Keratinocyte (primary cell): ENCODE measurements at regions not wholly inside any gene's neighbourhood (a gene's known extent, or its start where the extent isn't known, plus 50 kb on each side); places are given as distances from the start of the nearest gene placed in this dataset.
A peak's percentile ranks its signal among the peaks of the same experiment; 100 is the strongest.

ENCODE experiments used
- DNase-seq: peaks from one replicate; pipeline ENCODE4 v3.0.0-alpha.2; 2011; ENCODE audit warnings: low read depth, missing footprints, low spot score
- FAIRE-seq: peaks from 2 replicates; lab custom pipeline; 2011; peaks lifted over from hg19 to GRCh38; lab: Jason Lieb, UNC
- H2AFZ ChIP-seq: 2 replicates; pipeline ENCODE4 v1.6.0; 2012; ENCODE audit warnings: low read length, control low read depth, inconsistent platforms; ENCODE audit not compliant: control insufficient read depth
- H3K27ac ChIP-seq: 2 replicates; pipeline ENCODE4 v1.5.1; 2011; ENCODE audit warnings: low read length; ENCODE audit not compliant: control insufficient read depth, insufficient read depth
- H3K27me3 ChIP-seq: 3 replicates; pipeline ENCODE4 v1.6.0; 2011; ENCODE audit warnings: low read length; ENCODE audit not compliant: control insufficient read depth, insufficient read depth; ENCODE audit errors: extremely low read depth
- H3K36me3 ChIP-seq, 2 experiments: 2 replicates in 1 of 2; 3 replicates in 1 of 2; pipeline ENCODE4 v1.5.1; 2011; ENCODE audit warnings: low read length in 2 of 2, mild to moderate bottlenecking in 1 of 2; ENCODE audit not compliant: control insufficient read depth in 2 of 2, insufficient read depth in 2 of 2; ENCODE audit errors: extremely low read depth in 1 of 2
- H3K4me1 ChIP-seq: 3 replicates; pipeline ENCODE4 v1.5.1; 2011; ENCODE audit warnings: low read length; ENCODE audit not compliant: control insufficient read depth, insufficient read depth; ENCODE audit errors: extremely low read depth
- H3K4me2 ChIP-seq: 3 replicates; pipeline ENCODE4 v1.6.0; 2011; ENCODE audit warnings: low read depth, low read length; ENCODE audit not compliant: control insufficient read depth, insufficient read depth; ENCODE audit errors: extremely low read depth
- H3K4me3 ChIP-seq, 3 experiments: fragments of 200-600 bp in 1 of 3; sonication (generic) in 1 of 3; 2 replicates in 2 of 3; 3 replicates in 1 of 3; pipeline ENCODE4 v1.5.1; 2011 to 2016; ENCODE audit warnings: low read length in 3 of 3, mild to moderate bottlenecking in 3 of 3, control low read depth in 2 of 3, inconsistent platforms in 1 of 3, low read depth in 1 of 3, mixed read lengths in 1 of 3, mixed run types in 1 of 3, moderate library complexity in 1 of 3; ENCODE audit not compliant: control insufficient read depth in 2 of 3, insufficient read depth in 2 of 3; ENCODE audit errors: extremely low read depth in 1 of 3
- H3K79me2 ChIP-seq: 2 replicates; pipeline ENCODE4 v1.6.0; 2012; ENCODE audit warnings: low read length; ENCODE audit not compliant: control insufficient read depth, insufficient read depth
- H3K9ac ChIP-seq: 3 replicates; pipeline ENCODE4 v1.6.0; 2011; ENCODE audit warnings: low read length; ENCODE audit not compliant: control insufficient read depth, insufficient read depth; ENCODE audit errors: extremely low read depth
- H3K9me1 ChIP-seq: 3 replicates; pipeline ENCODE4 v1.6.0; 2011; ENCODE audit warnings: low read length; ENCODE audit not compliant: control insufficient read depth, insufficient read depth; ENCODE audit errors: extremely low read depth
- H3K9me3 ChIP-seq: 2 replicates; pipeline ENCODE4 v1.5.1; 2012; ENCODE audit warnings: low read depth, low read length; ENCODE audit not compliant: control insufficient read depth
- H4K20me1 ChIP-seq: 3 replicates; pipeline ENCODE4 v1.6.0; 2011; ENCODE audit warnings: low read length; ENCODE audit not compliant: control insufficient read depth, insufficient read depth; ENCODE audit errors: extremely low read depth
- EZH2 ChIP-seq: IDR thresholded peaks from one replicate; pipeline ENCODE4 v1.6.1; 2012; ENCODE audit warnings: inconsistent platforms, mild to moderate bottlenecking, low read length, moderate library complexity
- dilution Hi-C: fragments of 300-500 bp; cut with MboI; formaldehyde crosslinking; loops from one replicate; pipeline ENCODE4 v1.7.0; 2020; ENCODE audit warnings: low sequenced_read_pairs; ENCODE audit not compliant: extremely low pct_ligation_motif_present
- TF ChIP-seq, protein P1 (sequence below), 3 experiments: IDR thresholded peaks in 1 of 3; conservative IDR thresholded peaks in 1 of 3; optimal IDR thresholded peaks in 1 of 3; 2 replicates in 2 of 3; 3 replicates in 1 of 3; pipeline versions ENCODE3 to v1.5.1; 2011; ENCODE audit warnings: low read length in 3 of 3, mild to moderate bottlenecking in 3 of 3, moderate library complexity in 2 of 3, control low read depth in 1 of 3, inconsistent platforms in 1 of 3; ENCODE audit not compliant: insufficient read depth in 2 of 3; ENCODE audit errors: extremely low read depth in 1 of 3

DNA sequence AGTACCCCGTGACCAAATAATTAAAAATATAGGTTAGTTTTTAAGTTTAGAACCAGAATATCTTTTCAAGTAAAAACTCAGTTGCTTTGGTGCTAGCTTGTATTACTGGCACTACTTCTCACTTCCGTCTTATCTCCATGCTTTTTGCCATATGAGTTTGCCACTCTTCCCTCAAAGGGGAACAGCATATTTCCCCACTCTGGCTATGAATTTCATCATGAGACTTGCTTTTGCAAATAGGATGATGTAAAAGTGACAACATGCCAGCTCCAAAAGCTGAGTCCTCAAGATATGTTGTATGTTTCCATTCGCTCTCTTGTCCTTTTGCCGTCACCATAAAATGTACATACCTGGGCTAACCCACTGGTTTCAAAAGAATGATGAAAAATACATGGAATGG lies 178.1 kb upstream of the SEMA3A start:
- dilution Hi-C loops: no loop called here
- Histone ChIP-seq H3K4me3 (no peak overlapping the region), H4K20me1 (no peaks in the 10 kb centered on the region), H3K9me3 (no peaks in the 10 kb centered on the region), H3K4me2 (no peak overlapping the region), H2AFZ (no peak overlapping the region), H3K9ac (no peak overlapping the region), H3K4me1 (no peaks in the 10 kb centered on the region), H3K36me3 (no peaks in the 10 kb centered on the region), H3K79me2 (no peaks in the 10 kb centered on the region), H3K27me3 (no peaks in the 10 kb centered on the region), H3K9me1 (no peaks in the 10 kb centered on the region), H3K27ac (no peak overlapping the region)
- no peak for FAIRE-seq
- DNase-seq: no peak
- TF ChIP-seq, protein P1, sequence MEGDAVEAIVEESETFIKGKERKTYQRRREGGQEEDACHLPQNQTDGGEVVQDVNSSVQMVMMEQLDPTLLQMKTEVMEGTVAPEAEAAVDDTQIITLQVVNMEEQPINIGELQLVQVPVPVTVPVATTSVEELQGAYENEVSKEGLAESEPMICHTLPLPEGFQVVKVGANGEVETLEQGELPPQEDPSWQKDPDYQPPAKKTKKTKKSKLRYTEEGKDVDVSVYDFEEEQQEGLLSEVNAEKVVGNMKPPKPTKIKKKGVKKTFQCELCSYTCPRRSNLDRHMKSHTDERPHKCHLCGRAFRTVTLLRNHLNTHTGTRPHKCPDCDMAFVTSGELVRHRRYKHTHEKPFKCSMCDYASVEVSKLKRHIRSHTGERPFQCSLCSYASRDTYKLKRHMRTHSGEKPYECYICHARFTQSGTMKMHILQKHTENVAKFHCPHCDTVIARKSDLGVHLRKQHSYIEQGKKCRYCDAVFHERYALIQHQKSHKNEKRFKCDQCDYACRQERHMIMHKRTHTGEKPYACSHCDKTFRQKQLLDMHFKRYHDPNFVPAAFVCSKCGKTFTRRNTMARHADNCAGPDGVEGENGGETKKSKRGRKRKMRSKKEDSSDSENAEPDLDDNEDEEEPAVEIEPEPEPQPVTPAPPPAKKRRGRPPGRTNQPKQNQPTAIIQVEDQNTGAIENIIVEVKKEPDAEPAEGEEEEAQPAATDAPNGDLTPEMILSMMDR (optimal IDR thresholded peaks at IDR 0.05 in 1 of 3, IDR thresholded peaks at IDR 0.05 in 1 of 3, conservative IDR thresholded peaks at IDR 0.05 in 1 of 3; ENCODE audit: extremely low read depth in 1 of 3, insufficient read depth in 2 of 3, low read length in 3 of 3): no peak
- TF ChIP-seq EZH2: no peak

DNA sequence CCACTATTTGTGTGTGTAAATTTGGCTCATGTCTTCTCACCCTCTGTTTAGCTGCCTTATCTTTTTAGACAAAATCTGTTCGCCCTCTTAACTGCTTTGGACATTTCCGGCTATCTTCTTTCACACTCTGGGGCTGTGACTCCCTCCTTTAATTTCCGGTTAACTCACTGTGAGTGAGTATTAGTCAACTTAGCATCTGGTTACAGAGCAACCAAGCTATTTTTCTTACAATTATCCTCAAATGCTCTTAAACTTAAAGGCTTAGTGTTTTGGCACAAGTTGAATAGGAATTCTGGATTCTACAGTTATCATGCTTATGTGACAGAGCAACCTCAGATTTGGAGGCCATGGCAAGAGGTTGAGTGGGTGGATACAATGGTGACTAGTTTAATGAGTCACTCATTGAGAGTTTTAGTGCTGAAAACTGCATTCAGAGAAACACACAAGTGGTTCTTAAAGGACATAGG lies 177.6 kb upstream of the SEMA3A start:
- no peak overlapping the region for H3K4me3 ChIP-seq
- no peak overlapping the region for H3K27ac ChIP-seq
- no peak for DNase-seq
- H3K36me3 ChIP-seq: no peaks in the 10 kb centered on the region
- no peaks in the 10 kb centered on the region for H3K27me3 ChIP-seq
- H3K79me2 ChIP-seq: no peaks in the 10 kb centered on the region
- dilution Hi-C loops: no loop called here
- no peak overlapping the region for H2AFZ ChIP-seq
- H3K4me1 ChIP-seq: no peaks in the 10 kb centered on the region
- no peaks in the 10 kb centered on the region for H3K9me3 ChIP-seq
- H3K4me2 ChIP-seq: no peak overlapping the region
- FAIRE-seq: peak; percentile 26
- TF ChIP-seq EZH2: no peak
- TF ChIP-seq, protein P1 (optimal IDR thresholded peaks at IDR 0.05 in 1 of 3, IDR thresholded peaks at IDR 0.05 in 1 of 3, conservative IDR thresholded peaks at IDR 0.05 in 1 of 3; ENCODE audit: extremely low read depth in 1 of 3, insufficient read depth in 2 of 3, low read length in 3 of 3): no peak
- H3K9ac ChIP-seq: no peak overlapping the region
- no peaks in the 10 kb centered on the region for H3K9me1 ChIP-seq
- no peaks in the 10 kb centered on the region for H4K20me1 ChIP-seq
